AG10803 (cell line): ENCODE measurements at regions not wholly inside any gene's neighbourhood (a gene's known extent, or its start where the extent isn't known, plus 50 kb on each side); places are given as distances from the start of the nearest gene placed in this dataset.
"Not testable (repeated sequence)": the region's sequence is repeated elsewhere in the genome, so short reads cannot be mapped to it uniquely, and the experiment has no call there.

ENCODE experiments used
- DNase-seq: peaks from one replicate; pipeline ENCODE4 v3.0.0; 2010; ENCODE audit warnings: low read depth
- H3K4me3 ChIP-seq: 2 replicates; pipeline ENCODE4 v1.5.1; 2011; ENCODE audit warnings: mild to moderate bottlenecking, low read length, control low read depth
- TF ChIP-seq, protein P1 (sequence below): conservative IDR thresholded peaks from 2 replicates; pipeline ENCODE4 v1.5.1; 2011; ENCODE audit warnings: mild to moderate bottlenecking, low read length, control low read depth, inconsistent platforms

DNA sequence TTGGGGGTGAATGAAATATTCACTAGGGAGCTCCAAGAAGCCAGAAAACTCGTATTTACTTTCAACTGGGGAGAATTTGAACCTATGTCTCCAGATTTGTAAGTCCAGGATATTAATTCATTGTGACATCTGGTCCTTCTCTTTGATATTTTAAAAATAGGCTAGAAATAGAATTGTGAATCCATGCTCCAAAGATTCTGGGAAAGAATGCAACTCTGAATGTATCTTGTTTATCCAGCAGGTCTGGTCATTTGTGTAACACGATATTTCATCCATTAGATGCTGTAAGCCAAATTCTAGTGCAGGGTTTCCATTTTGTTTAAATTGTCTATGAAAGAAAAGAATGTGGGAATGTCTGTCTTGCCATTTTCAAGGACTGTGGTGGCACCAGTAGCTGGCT, 334.7 kb downstream of the BMP4 start:
- no peak overlapping the region for H3K4me3 ChIP-seq
- TF ChIP-seq, protein P1, sequence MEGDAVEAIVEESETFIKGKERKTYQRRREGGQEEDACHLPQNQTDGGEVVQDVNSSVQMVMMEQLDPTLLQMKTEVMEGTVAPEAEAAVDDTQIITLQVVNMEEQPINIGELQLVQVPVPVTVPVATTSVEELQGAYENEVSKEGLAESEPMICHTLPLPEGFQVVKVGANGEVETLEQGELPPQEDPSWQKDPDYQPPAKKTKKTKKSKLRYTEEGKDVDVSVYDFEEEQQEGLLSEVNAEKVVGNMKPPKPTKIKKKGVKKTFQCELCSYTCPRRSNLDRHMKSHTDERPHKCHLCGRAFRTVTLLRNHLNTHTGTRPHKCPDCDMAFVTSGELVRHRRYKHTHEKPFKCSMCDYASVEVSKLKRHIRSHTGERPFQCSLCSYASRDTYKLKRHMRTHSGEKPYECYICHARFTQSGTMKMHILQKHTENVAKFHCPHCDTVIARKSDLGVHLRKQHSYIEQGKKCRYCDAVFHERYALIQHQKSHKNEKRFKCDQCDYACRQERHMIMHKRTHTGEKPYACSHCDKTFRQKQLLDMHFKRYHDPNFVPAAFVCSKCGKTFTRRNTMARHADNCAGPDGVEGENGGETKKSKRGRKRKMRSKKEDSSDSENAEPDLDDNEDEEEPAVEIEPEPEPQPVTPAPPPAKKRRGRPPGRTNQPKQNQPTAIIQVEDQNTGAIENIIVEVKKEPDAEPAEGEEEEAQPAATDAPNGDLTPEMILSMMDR: no peak
- DNase-seq: no peak

DNA sequence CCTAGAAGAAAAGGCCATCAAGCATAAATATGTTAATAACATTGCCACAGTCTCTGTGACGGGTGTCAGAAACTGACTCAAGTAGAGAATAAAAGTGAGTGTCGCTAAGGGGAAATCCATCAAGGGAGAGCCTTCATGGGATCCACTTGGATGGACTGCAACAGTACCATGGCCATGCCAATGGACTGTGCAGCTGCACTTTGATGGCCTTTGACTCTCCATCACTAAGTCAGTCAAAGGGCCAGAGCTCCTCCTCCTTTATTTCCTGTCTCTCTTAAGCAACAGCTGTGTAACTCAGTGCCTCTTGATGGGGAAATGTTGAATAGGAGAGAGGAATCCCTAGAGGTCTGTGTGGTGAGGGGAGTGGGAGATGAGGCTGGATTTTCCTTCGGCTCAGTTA, 335.2 kb downstream of the BMP4 start:
- no peak for DNase-seq
- H3K4me3 ChIP-seq: no peak overlapping the region
- TF ChIP-seq, protein P1: no peak

DNA sequence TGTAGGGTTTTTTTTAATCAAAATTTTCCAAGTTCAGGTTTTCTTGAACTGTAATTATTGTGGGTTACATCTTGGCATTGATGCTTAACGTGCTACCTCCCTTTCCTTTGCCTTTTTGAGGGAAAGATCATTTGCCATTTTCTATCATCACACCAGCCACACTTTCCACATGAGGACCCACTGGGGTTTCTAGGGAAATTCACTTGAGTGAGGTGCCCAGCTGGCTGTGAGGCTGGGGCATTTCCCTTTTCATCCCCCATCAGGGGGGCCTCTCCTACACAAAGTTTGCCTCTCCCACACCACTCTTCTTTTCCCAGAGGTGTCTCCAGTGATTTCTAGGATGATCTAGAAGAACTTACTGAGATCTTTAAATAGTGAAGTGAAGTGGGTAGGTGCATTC, 335.7 kb downstream of the BMP4 start:
- TF ChIP-seq, protein P1: no peak
- no peak overlapping the region for H3K4me3 ChIP-seq
- DNase-seq: no peak

DNA sequence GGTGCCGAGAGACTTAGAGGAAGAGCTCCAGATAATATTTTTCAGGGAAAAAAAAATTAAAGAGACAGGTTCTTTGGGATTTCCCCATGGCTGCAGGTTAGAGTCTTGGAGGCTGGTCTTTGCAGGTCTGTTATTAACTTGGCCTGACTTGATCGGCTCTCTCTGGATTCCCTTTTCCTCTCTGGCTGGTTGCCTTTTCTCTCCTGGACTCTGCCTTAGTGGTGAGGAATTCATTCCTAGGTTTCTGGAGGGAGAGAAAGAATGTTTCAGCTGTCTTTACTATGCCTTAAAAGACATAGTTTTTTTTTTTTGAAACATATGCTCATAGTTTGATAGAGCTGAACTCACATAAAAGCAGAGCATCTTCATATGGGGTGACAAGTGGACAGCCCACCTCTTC, 336.3 kb downstream of the BMP4 start:
- peak; percentile 47 for DNase-seq
- TF ChIP-seq, protein P1: no peak
- no peak overlapping the region for H3K4me3 ChIP-seq

DNA sequence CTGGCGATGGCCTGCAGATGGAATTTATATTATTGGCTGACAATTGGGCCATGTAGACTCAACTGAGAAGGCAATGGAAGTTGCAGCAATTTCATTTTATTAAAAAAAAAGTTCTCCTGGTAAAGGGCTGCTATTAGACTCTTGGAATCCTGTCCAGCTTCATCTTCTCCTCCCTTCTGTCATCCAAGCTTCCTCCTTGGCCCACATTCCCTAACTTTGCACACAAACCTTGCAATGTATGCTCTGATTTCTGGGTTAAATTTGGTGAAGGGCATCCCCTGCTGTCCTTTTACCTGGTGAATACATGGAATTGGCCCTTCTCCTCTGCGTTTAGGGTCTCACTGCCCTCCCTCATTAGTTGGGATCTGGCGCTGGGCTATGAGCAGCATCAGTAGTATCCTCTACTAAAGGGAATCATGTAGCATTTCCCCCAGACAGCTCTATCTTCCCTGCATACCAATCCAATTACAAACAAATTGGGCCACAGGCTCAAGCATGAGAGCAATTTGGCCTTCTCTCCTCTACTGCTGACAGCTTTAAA, 336.9 kb downstream of the BMP4 start:
- TF ChIP-seq, protein P1: no peak
- no peak overlapping the region for H3K4me3 ChIP-seq
- DNase-seq: peak; percentile 61

DNA sequence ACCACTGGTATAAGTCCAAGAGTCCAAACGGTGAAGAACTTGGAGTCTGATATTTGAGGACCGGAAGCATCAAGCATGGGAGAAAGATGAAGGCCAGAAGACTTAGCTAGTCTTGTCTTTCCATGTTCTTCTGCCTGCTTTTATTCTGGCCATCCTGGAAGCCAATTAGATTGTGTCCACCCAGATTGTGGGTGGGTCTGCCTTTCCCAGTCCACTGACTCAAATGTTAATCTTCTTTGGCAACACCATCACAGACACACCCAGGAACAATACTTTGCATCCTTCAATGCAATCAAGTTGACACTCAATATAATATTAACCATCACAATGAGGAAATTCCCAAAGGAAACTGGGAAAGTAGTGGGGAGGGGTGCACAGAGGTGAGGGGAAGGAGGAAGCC, 340.1 kb downstream of the BMP4 start:
- H3K4me3 ChIP-seq, DNase-seq: not testable (repeated sequence)

DNA sequence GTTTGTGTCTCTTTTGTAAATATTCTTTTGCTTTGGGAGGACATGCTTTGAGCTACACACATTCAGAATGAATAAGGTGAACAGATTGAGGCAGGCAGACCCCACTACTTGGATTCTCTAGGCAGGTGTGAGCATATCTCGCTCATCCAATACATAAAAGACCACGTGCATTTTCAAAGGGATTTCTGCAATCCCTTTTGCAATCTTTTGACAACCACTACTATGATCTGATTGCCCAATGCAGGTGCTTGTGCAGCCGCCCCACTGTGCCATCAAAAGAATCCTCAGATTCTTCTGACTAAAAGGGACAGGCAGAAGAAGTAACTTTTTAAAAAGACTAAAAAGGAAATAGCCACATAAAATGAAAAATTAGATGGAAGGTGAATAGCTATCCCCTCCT, 341.4 kb downstream of the BMP4 start:
- H3K4me3 ChIP-seq: no peak overlapping the region
- DNase-seq: no peak
- TF ChIP-seq, protein P1: no peak
